OCI-LY7 (cell line): ENCODE measurements at regions not wholly inside any gene's neighbourhood (a gene's known extent, or its start where the extent isn't known, plus 50 kb on each side); places are given as distances from the start of the nearest gene placed in this dataset.

Experiments
- BruUV-seq: library from RNA; stranded (reverse); fragments of 400-500 nt; replicated peaks from 2 replicates; lab custom pipeline; 2021; lab: Mats Ljungman, UMichigan
- CTCF ChIA-PET: fragments of 300-600 bp; sonication (Branson Sonifier 250); formaldehyde crosslinking; loops from one replicate; lab custom pipeline; 2022; ENCODE audit warnings: antibody characterized with exemption; ENCODE audit not compliant: unreplicated experiment; lab: Charles Lee
- POLR2A ChIA-PET: fragments of 300-600 bp; sonication (Branson Sonifier 250); formaldehyde crosslinking; loops from one replicate; lab custom pipeline; 2022; ENCODE audit warnings: antibody characterized with exemption; lab: Charles Lee
- DNase-seq: peaks from one replicate; pipeline ENCODE4 v3.0.0-alpha.2; 2015; ENCODE audit warnings: low spot score
- H2AFZ ChIP-seq: fragments of 200-600 bp; sonication (generic), shearing (Covaris generic); 2 replicates; pipeline ENCODE4 v1.6.1; 2014; ENCODE audit warnings: mild to moderate bottlenecking, antibody characterized with exemption, low read length, moderate library complexity
- H3K27ac ChIP-seq: fragments of 200-600 bp; sonication (generic); 2 replicates; pipeline ENCODE4 v1.5.1; 2014; ENCODE audit warnings: mixed run types, low read depth, mild to moderate bottlenecking, moderate library complexity, low read length, inconsistent platforms; ENCODE audit not compliant: poor library complexity, severe bottlenecking
- H3K36me3 ChIP-seq: fragments of 200-600 bp; sonication (generic); 2 replicates; pipeline ENCODE4 v1.6.1; 2014; ENCODE audit warnings: mild to moderate bottlenecking, antibody characterized with exemption, low read length, moderate library complexity, mixed read lengths; ENCODE audit not compliant: insufficient read depth
- H3K4me1 ChIP-seq: fragments of 200-600 bp; sonication (generic); 2 replicates; pipeline ENCODE4 v1.5.1; 2014; ENCODE audit warnings: mild to moderate bottlenecking, low read length; ENCODE audit not compliant: insufficient read depth, poor library complexity, severe bottlenecking
- H3K4me2 ChIP-seq: fragments of 200-600 bp; sonication (generic); 2 replicates; pipeline ENCODE4 v1.6.1; 2014; ENCODE audit warnings: mild to moderate bottlenecking, low read length
- H3K4me3 ChIP-seq: fragments of 200-600 bp; sonication (generic); 2 replicates; pipeline ENCODE4 v1.5.1; 2014; ENCODE audit warnings: mild to moderate bottlenecking, low read depth, low read length; ENCODE audit not compliant: poor library complexity, severe bottlenecking
- H3K79me2 ChIP-seq: fragments of 200-600 bp; sonication (generic); 2 replicates; pipeline ENCODE4 v1.6.1; 2016; ENCODE audit warnings: low read depth, mild to moderate bottlenecking, low read length, moderate library complexity, mixed read lengths; ENCODE audit not compliant: insufficient read depth
- H3K9me2 ChIP-seq: fragments of 200-600 bp; sonication (generic); 2 replicates; pipeline ENCODE4 v1.6.1; 2016; ENCODE audit warnings: mild to moderate bottlenecking, low read length, mixed read lengths; ENCODE audit not compliant: insufficient read depth
- H3K9me3 ChIP-seq: fragments of 200-600 bp; sonication (generic); 2 replicates; pipeline ENCODE4 v1.6.1; 2014; ENCODE audit warnings: mild to moderate bottlenecking, mixed run types, low read length, mixed read lengths
- H4K20me1 ChIP-seq: fragments of 200-600 bp; sonication (generic); 2 replicates; pipeline ENCODE4 v1.6.1; 2014; ENCODE audit warnings: mild to moderate bottlenecking, antibody characterized with exemption, low read length, moderate library complexity, mixed read lengths; ENCODE audit not compliant: insufficient read depth
- CTCF ChIP-seq: fragments of 200-600 bp; sonication (generic); conservative IDR thresholded peaks from 2 replicates; pipeline ENCODE4 v1.5.1; 2014; ENCODE audit warnings: mild to moderate bottlenecking, antibody characterized with exemption, low read length, moderate library complexity, mixed read lengths
- EZH2phosphoT487 ChIP-seq: fragments of 200-600 bp; sonication (generic); IDR thresholded peaks from 2 replicates; pipeline ENCODE4 v1.6.1; 2018; ENCODE audit warnings: low read depth, borderline replicate concordance, mild to moderate bottlenecking, mixed run types, antibody characterized with exemption, low read length, moderate library complexity, mixed read lengths
- intact Hi-C: fragments of 100-400 bp; cut with micrococcal nuclease; formaldehyde crosslinking; loops from one replicate; pipeline ENCODE4 v1.10.0; 2022; ENCODE audit not compliant: unreplicated experiment

GRCh38 chr2:221972813-221973478 is 325.9 kb downstream of the PAX3 start:
- no peak overlapping the region for H3K4me2 ChIP-seq
- no peak overlapping the region for H2AFZ ChIP-seq
- BruUV-seq = no TSS peak
- ChIA-PET CTCF (no interaction called here), POLR2A (no interaction called here)
- intact Hi-C loops = no loop called here
- DNase-seq = no peak
- H3K4me3 ChIP-seq = no peak overlapping the region
- no peaks in the 10 kb centered on the region for H3K9me3 ChIP-seq
- no peaks in the 10 kb centered on the region for H3K4me1 ChIP-seq
- no peaks in the 10 kb centered on the region for H3K36me3 ChIP-seq
- no peak for TF ChIP-seq CTCF
- H3K79me2 ChIP-seq = no peaks in the 10 kb centered on the region
- H3K27ac ChIP-seq = no peak overlapping the region
- H3K9me2 ChIP-seq = no peaks in the 10 kb centered on the region
- no peaks in the 10 kb centered on the region for H4K20me1 ChIP-seq

GRCh38 chr2:221970389-221970788 is 328.4 kb downstream of the PAX3 start:
- CTCF ChIA-PET = no interaction called here
- H3K4me1 ChIP-seq = no peaks in the 10 kb centered on the region
- no peak for TF ChIP-seq EZH2phosphoT487
- TF ChIP-seq CTCF = no peak
- no peaks in the 10 kb centered on the region for H4K20me1 ChIP-seq
- H3K4me2 ChIP-seq = no peak overlapping the region
- no TSS peak for BruUV-seq
- no peaks in the 10 kb centered on the region for H3K36me3 ChIP-seq
- H2AFZ ChIP-seq = no peak overlapping the region
- intact Hi-C loops = no loop called here
- H3K4me3 ChIP-seq = no peak overlapping the region
- no peaks in the 10 kb centered on the region for H3K9me3 ChIP-seq
- no peaks in the 10 kb centered on the region for H3K9me2 ChIP-seq
- no peaks in the 10 kb centered on the region for H3K79me2 ChIP-seq
- POLR2A ChIA-PET = interaction anchor here (0.6 kb wide), 1 partner anchor 26 kb away, joined by 3 read pairs; no protein-coding TSS in a partner anchor
- no peak overlapping the region for H3K27ac ChIP-seq
- no peak for DNase-seq

- no peak overlapping the region for H3K27ac ChIP-seq
- no peaks in the 10 kb centered on the region for H3K4me1 ChIP-seq
- no TSS peak for BruUV-seq
- H3K36me3 ChIP-seq = no peaks in the 10 kb centered on the region
- H2AFZ ChIP-seq = no peak overlapping the region
- intact Hi-C loops = loop anchor here (5.0 kb wide), 1 partner anchor 1282 kb away; no protein-coding TSS in a partner anchor
- no peak for DNase-seq
- no peaks in the 10 kb centered on the region for H4K20me1 ChIP-seq
- CTCF ChIA-PET = no interaction called here
- H3K9me3 ChIP-seq = no peaks in the 10 kb centered on the region
- H3K4me3 ChIP-seq = no peak overlapping the region
- no peaks in the 10 kb centered on the region for H3K9me2 ChIP-seq
- no peaks in the 10 kb centered on the region for H3K79me2 ChIP-seq
- POLR2A ChIA-PET = no interaction called here
- TF ChIP-seq CTCF (no peak), EZH2phosphoT487 (no peak)
- no peak overlapping the region for H3K4me2 ChIP-seq
These were observed 329.0 kb downstream of the PAX3 start for GRCh38 chr2:221969830-221970144.
